IPS DF 19.7 (cell line): ENCODE measurements at regions not wholly inside any gene's neighbourhood (a gene's known extent, or its start where the extent isn't known, plus 50 kb on each side); places are given as distances from the start of the nearest gene placed in this dataset.
"Not testable (repeated sequence)": the region's sequence is repeated elsewhere in the genome, so short reads cannot be mapped to it uniquely, and the experiment has no call there.

ENCODE experiments used
- DNase-seq: peaks from one replicate; pipeline ENCODE4 v3.0.0-alpha.2; 2013; ENCODE audit warnings: low read depth, low spot score

- DNase-seq: no peak
These were observed 298.5 kb upstream of the KDM5D start for GRCh38 chrY:20042993-20043392.

- DNase-seq: no peak
These were observed 281.1 kb upstream of the KDM5D start for GRCh38 chrY:20025676-20026075.

DNA sequence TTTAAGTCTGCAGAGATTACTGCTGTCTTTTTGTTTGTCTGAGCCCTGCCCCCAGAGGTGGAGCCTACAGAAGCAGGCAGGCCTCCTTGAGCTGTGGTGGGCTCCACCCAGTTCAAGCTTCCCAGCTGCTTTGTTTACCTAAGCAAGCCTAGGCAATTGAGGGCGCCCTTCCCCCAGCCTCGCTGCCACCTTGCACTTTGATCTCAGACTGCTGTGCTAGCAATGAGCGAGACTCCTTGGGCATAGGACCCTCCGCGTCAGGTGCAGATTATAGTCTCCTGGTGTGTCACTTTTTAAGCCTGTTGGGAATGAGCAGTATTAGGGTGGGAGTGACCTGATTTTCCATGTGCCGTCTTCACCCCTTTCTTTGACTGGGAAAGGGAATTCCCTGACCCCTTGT is 248.9 kb upstream of the KDM5D start:
- DNase-seq: not testable (repeated sequence)

DNA sequence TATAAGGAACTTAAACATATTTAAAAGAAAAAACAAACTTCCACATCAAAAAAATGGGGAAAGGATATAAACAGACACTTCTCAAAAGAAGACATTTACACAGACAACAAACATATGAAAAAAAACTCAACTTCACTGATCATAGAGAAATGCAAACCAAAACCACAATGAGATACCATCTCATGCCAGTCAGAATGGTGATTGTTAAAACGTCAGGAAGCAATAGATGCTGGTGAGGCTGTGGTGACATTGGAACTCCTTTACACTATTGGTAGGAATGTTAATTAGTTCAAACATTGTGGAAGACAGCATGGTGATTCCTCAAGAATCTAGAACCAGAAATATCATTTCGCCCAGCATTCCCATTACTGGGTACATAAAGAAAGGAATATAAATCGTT is 228.5 kb upstream of the KDM5D start:
- DNase-seq: no peak

- no peak for DNase-seq
These were observed 203.2 kb upstream of the KDM5D start for GRCh38 chrY:19947702-19948101.

- DNase-seq: no peak
These were observed 154.5 kb upstream of the KDM5D start for GRCh38 chrY:19899011-19899410.

DNA sequence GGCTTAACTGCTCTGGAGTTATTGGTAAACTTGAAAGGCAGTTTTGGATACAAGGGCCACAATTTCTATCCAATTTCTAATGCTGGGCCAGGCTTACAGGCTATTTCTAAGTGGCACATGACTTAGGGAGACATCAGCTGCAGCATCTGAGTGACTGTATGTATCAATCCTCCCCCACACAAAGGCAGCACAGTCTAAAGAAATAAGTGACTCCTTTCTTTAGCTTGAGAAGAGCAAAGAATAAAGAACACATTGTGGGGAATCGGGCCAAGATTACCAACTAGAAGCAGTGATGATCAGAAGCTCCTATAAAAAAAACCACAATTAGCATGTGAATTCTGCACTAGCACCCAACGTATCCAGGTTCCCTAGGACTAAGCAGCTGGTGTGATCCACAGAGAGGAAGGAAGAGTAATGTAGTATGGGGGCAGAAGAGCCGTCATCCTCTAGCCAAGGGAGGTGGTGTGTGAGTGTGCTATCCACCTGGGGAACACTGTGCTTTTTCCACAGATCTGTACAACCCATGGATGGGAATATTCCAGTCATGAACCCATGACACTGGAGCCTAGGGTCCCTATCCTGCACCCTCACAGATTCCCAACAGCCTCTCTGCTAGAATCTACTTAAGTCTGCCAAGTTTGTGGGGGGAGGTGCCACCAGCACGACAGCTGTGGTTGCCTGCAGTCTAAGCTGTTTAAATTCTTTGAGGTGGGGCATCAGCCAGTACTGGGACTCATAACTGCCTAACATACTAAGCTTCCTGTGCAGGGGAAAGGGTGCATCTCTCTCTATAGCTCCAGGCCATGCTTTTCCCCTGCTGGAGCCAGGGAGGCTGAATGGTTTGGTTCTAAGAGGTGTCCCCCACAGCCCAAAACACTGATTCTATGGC is 147.8 kb upstream of the KDM5D start:
- DNase-seq: no peak

DNA sequence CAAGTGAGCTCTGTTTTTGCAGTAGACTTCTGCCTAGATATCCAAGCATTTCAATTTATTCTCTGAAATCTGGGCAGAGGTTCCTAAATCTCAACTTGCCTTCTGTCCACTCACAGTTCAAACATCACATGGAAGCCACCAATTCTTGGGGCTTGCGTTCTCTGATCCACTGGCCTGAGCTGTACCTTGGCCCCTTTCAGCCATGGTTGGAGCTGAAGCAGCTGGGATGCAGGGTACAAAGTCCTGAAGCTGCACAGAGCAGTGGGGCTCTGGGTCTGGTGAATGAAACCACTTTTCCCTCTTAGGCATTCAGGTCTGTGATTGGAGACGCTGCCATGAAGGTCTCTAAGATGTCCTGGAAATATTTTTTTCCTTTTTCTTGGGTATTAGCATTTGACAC is 137.6 kb upstream of the KDM5D start:
- no peak for DNase-seq

GRCh38 chrY:19869715-19870114 is 125.2 kb upstream of the KDM5D start:
- DNase-seq: no peak

DNA sequence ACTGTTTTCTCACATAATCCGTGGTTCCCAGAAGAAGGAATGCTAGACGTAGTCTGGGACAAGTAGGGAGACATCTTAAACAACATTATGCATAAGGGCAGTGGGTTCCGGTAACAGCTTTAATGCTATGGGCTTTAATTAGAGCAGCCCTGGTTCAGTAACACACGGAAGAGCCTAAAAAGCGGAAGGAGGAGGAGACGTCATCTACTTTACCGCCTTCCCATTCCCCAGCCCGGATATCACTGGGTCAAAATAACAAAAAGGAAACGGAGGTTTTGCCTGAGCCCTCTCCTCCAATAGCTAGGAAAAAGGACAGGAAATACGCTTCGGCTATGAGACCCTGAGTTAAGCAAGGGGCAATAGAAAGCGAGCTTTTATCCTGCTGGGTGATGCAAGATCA is 124.8 kb upstream of the KDM5D start:
- no peak for DNase-seq

- no peak for DNase-seq
These were observed 124.1 kb upstream of the KDM5D start for GRCh38 chrY:19868647-19869046.

DNA sequence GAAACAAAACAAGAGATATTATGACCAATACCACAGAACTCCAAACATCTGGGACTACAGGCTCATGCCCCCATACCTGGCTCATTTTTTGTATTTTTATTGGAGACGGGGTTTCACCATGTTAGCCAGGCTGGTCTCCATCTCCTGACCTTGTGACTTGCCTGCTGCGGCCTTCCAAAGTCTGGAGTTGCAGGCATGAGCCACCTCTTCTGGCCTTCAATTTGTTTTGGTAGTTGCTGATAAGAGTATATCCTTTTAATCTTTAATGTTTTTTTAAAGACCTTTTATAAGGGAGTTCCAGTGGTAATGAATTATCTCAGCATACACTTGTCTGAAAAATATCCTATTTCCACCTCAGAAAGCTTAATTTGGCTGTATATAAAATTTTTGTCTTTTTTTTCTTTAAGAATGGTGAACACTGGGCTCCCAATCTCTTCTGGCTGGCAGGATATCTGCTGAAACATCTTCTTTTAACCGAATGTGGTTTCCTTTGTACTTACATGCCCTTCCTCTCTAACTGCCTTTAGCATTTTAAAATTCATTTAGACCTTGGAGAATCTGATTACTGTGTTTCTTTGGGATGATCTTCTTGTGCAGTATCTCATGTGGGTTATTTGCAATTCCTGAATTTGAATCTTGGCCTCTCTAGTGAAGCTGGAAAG is 112.1 kb upstream of the KDM5D start:
- DNase-seq: no peak

DNA sequence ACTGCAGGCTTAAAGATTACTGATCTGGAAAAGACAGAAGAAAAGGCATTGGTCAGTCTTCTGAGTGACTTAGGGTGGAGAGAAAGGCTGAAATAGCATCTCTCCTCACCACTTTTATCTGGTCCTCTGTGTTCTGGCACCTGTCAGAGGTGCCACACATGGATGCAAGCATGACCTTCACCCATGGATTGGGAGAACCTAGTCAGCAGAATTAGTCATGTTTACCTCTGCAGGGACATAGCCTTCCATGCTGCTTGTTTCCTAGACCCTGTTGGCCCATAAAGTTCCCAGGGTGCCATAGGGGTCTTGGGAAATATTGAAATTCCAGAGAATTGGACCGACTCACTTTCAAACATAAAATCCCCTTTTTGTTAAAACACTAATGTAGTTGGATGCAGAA is 98.4 kb upstream of the KDM5D start:
- DNase-seq: no peak

- no peak for DNase-seq
These were observed 79.6 kb upstream of the KDM5D start for GRCh38 chrY:19824136-19824535.

GRCh38 chrY:19818546-19818945 is 74.0 kb upstream of the KDM5D start:
- no peak for DNase-seq

GRCh38 chrY:19816920-19817319 is 72.4 kb upstream of the KDM5D start:
- DNase-seq: peak; percentile 35

- peak; percentile 15 for DNase-seq
These were observed 71.7 kb upstream of the KDM5D start for GRCh38 chrY:19816053-19816823.
